Progenitor cell of endocrine pancreas (in vitro differentiated cells): ENCODE measurements at regions not wholly inside any gene's neighbourhood (a gene's known extent, or its start where the extent isn't known, plus 50 kb on each side); places are given as distances from the start of the nearest gene placed in this dataset.

Source experiments
- DNase-seq: peaks from one replicate; pipeline ENCODE4 v3.0.0; 2021; ENCODE audit warnings: low spot score; ENCODE audit not compliant: unreplicated experiment
- H3K27ac Mint-ChIP-seq: 2 replicates; pipeline ENCODE4 v1.8.0; 2021; ENCODE audit warnings: mild to moderate bottlenecking, moderate library complexity, mixed read lengths
- H3K27me3 Mint-ChIP-seq: 2 replicates; pipeline ENCODE4 v1.8.0; 2021; ENCODE audit warnings: mixed read lengths
- H3K36me3 Mint-ChIP-seq: 2 replicates; pipeline ENCODE4 v1.8.0; 2022; ENCODE audit warnings: mixed read lengths; ENCODE audit not compliant: insufficient read depth
- H3K4me1 Mint-ChIP-seq: 2 replicates; pipeline ENCODE4 v1.8.0; 2021; ENCODE audit warnings: low read depth, mixed read lengths
- H3K4me3 Mint-ChIP-seq: 2 replicates; pipeline ENCODE4 v1.8.0; 2021; ENCODE audit warnings: low read depth, mild to moderate bottlenecking, moderate library complexity, mixed read lengths
- H3K9me3 Mint-ChIP-seq: 2 replicates; pipeline ENCODE4 v1.8.0; 2021; ENCODE audit warnings: low read depth, mixed read lengths
- CTCF ChIP-seq: fragments of 200-600 bp; sonication (generic); IDR thresholded peaks from one replicate; pipeline ENCODE4 v1.5.0; 2021; ENCODE audit warnings: antibody characterized with exemption, mild to moderate bottlenecking; ENCODE audit not compliant: unreplicated experiment

GRCh38 chr2:82282111-82282882 lies 1977.7 kb upstream of the LRRTM1 start:
- peak; percentile 37 for TF ChIP-seq CTCF

GRCh38 chr2:82279367-82279766 lies 1974.8 kb upstream of the LRRTM1 start:
- DNase-seq = no peak
- Mint-ChIP-seq H3K27ac (no peak overlapping the region), H3K4me1 (peaks cover 3% of the 10 kb centered on the region), H3K27me3 (no peaks in the 10 kb centered on the region), H3K9me3 (peaks cover 8% of the 10 kb centered on the region), H3K36me3 (peaks cover 1% of the 10 kb centered on the region), H3K4me3 (no peak overlapping the region)
- no peak for TF ChIP-seq CTCF

More at GRCh38 chr2:82282111-82282882, 1977.7 kb upstream of the LRRTM1 start:
- Mint-ChIP-seq H3K9me3 (peaks cover 4% of the 10 kb centered on the region), H3K27ac (no peak overlapping the region), H3K36me3 (no peaks in the 10 kb centered on the region), H3K4me1 (peaks cover 3% of the 10 kb centered on the region), H3K4me3 (no peak overlapping the region), H3K27me3 (no peaks in the 10 kb centered on the region)
- DNase-seq = no peak

GRCh38 chr2:82278416-82278815 lies 1973.9 kb upstream of the LRRTM1 start:
- Mint-ChIP-seq H3K4me1 (peaks cover 3% of the 10 kb centered on the region), H3K4me3 (no peak overlapping the region), H3K27me3 (no peaks in the 10 kb centered on the region), H3K36me3 (peaks cover 1% of the 10 kb centered on the region), H3K27ac (no peak overlapping the region), H3K9me3 (peaks cover 8% of the 10 kb centered on the region)
- DNase-seq = no peak
- TF ChIP-seq CTCF = no peak

- Mint-ChIP-seq H3K4me1 (peaks cover 3% of the 10 kb centered on the region), H3K4me3 (no peak overlapping the region), H3K36me3 (peaks cover 1% of the 10 kb centered on the region), H3K9me3 (peaks cover 8% of the 10 kb centered on the region), H3K27ac (no peak overlapping the region), H3K27me3 (no peaks in the 10 kb centered on the region)
- DNase-seq = no peak
- no peak for TF ChIP-seq CTCF
Observed at GRCh38 chr2:82275599-82275998, 1971.0 kb upstream of the LRRTM1 start.

GRCh38 chr2:82268446-82268845 lies 1963.9 kb upstream of the LRRTM1 start:
- no peak for DNase-seq
- Mint-ChIP-seq H3K9me3 (no peaks in the 10 kb centered on the region), H3K36me3 (no peaks in the 10 kb centered on the region), H3K27ac (no peak overlapping the region), H3K4me1 (peaks cover 17% of the 10 kb centered on the region), H3K4me3 (no peak overlapping the region), H3K27me3 (no peaks in the 10 kb centered on the region)
- no peak for TF ChIP-seq CTCF
